ENCODE measurements at regions not wholly inside any gene's neighbourhood (a gene's known extent, or its start where the extent isn't known, plus 50 kb on each side); places are given as distances from the start of the nearest gene placed in this dataset.
"Not testable (repeated sequence)": the region's sequence is repeated elsewhere in the genome, so short reads cannot be mapped to it uniquely, and the experiment has no call there.

- H3K4me1 ChIP-seq (ENCODE audit: insufficient read depth): no peaks in the 10 kb centered on the region
- H3K36me3 ChIP-seq (ENCODE audit: insufficient read depth): no peaks in the 10 kb centered on the region
- DNase-seq (ENCODE audit: extremely low spot score): no peak
- 56% methylated on average over 3 of the region's 3 CpGs for WGBS
- H3K27ac ChIP-seq (ENCODE audit: low read depth): no peak overlapping the region
- no peak overlapping the region for H3K4me3 ChIP-seq (ENCODE audit: low read depth, low read length)
These were observed 189.3 kb downstream of the POLR1F start for GRCh38 chr7:19519443-19520021.

GRCh38 chr7:19517546-19517945 is 191.3 kb downstream of the POLR1F start:
- H3K27ac ChIP-seq (ENCODE audit: low read depth); H3K4me1 ChIP-seq (ENCODE audit: insufficient read depth); H3K36me3 ChIP-seq (ENCODE audit: insufficient read depth); DNase-seq (ENCODE audit: extremely low spot score); H3K4me3 ChIP-seq (ENCODE audit: low read depth, low read length): not testable (repeated sequence)
- 91% methylated on average over 3 of the region's 3 CpGs for WGBS

GRCh38 chr7:19508821-19509220 is 200.0 kb downstream of the POLR1F start:
- Histone ChIP-seq H3K36me3 (ENCODE audit: insufficient read depth) (no peaks in the 10 kb centered on the region), H3K4me3 (ENCODE audit: low read depth, low read length) (no peak overlapping the region), H3K4me1 (ENCODE audit: insufficient read depth) (no peaks in the 10 kb centered on the region), H3K27ac (ENCODE audit: low read depth) (no peak overlapping the region)
- 36% methylated on average over 2 of the region's 2 CpGs for WGBS
- no peak for DNase-seq (ENCODE audit: extremely low spot score)

GRCh38 chr7:19508124-19508523 is 200.7 kb downstream of the POLR1F start:
- H3K36me3 ChIP-seq (ENCODE audit: insufficient read depth): no peaks in the 10 kb centered on the region
- WGBS: 51% methylated on average over 2 of the region's 2 CpGs
- no peaks in the 10 kb centered on the region for H3K4me1 ChIP-seq (ENCODE audit: insufficient read depth)
- no peak overlapping the region for H3K27ac ChIP-seq (ENCODE audit: low read depth)
- no peak for DNase-seq (ENCODE audit: extremely low spot score)
- no peak overlapping the region for H3K4me3 ChIP-seq (ENCODE audit: low read depth, low read length)

GRCh38 chr7:19491821-19492452 is 216.9 kb downstream of the POLR1F start:
- no peak for DNase-seq (ENCODE audit: extremely low spot score)
- H3K4me3 ChIP-seq (ENCODE audit: low read depth, low read length): no peak overlapping the region
- H3K4me1 ChIP-seq (ENCODE audit: insufficient read depth): no peaks in the 10 kb centered on the region
- WGBS: 55% methylated on average over 7 of the region's 7 CpGs
- no peaks in the 10 kb centered on the region for H3K36me3 ChIP-seq (ENCODE audit: insufficient read depth)
- no peak overlapping the region for H3K27ac ChIP-seq (ENCODE audit: low read depth)

- no peaks in the 10 kb centered on the region for H3K36me3 ChIP-seq (ENCODE audit: insufficient read depth)
- H3K4me3 ChIP-seq (ENCODE audit: low read depth, low read length): no peak overlapping the region
- WGBS: 84% methylated on average over 5 of the region's 5 CpGs
- no peak overlapping the region for H3K27ac ChIP-seq (ENCODE audit: low read depth)
- no peak for DNase-seq (ENCODE audit: extremely low spot score)
- H3K4me1 ChIP-seq (ENCODE audit: insufficient read depth): no peaks in the 10 kb centered on the region
These were observed 217.5 kb downstream of the POLR1F start for GRCh38 chr7:19491371-19491770.

- WGBS: 85% methylated on average over 3 of the region's 3 CpGs
- DNase-seq (ENCODE audit: extremely low spot score): no peak
- Histone ChIP-seq H3K4me3 (ENCODE audit: low read depth, low read length) (no peak overlapping the region), H3K36me3 (ENCODE audit: insufficient read depth) (no peaks in the 10 kb centered on the region), H3K27ac (ENCODE audit: low read depth) (no peak overlapping the region), H3K4me1 (ENCODE audit: insufficient read depth) (no peaks in the 10 kb centered on the region)
These were observed 219.5 kb downstream of the POLR1F start for GRCh38 chr7:19489162-19489820.

- Histone ChIP-seq H3K36me3 (ENCODE audit: insufficient read depth) (no peaks in the 10 kb centered on the region), H3K4me3 (ENCODE audit: low read depth, low read length) (no peak overlapping the region), H3K27ac (ENCODE audit: low read depth) (no peak overlapping the region), H3K4me1 (ENCODE audit: insufficient read depth) (no peaks in the 10 kb centered on the region)
- no peak for DNase-seq (ENCODE audit: extremely low spot score)
- 92% methylated on average over 2 of the region's 2 CpGs for WGBS
These were observed 220.8 kb downstream of the POLR1F start for GRCh38 chr7:19488056-19488455.

- no peaks in the 10 kb centered on the region for H3K36me3 ChIP-seq (ENCODE audit: insufficient read depth)
- no peaks in the 10 kb centered on the region for H3K4me1 ChIP-seq (ENCODE audit: insufficient read depth)
- WGBS: 92% methylated on average over 2 of the region's 2 CpGs
- no peak overlapping the region for H3K27ac ChIP-seq (ENCODE audit: low read depth)
- no peak overlapping the region for H3K4me3 ChIP-seq (ENCODE audit: low read depth, low read length)
- DNase-seq (ENCODE audit: extremely low spot score): no peak
These were observed 226.2 kb downstream of the POLR1F start for GRCh38 chr7:19482628-19483027.

- DNase-seq (ENCODE audit: extremely low spot score): no peak
- 94% methylated on average over 3 of the region's 3 CpGs for WGBS
These were observed 228.5 kb downstream of the POLR1F start for GRCh38 chr7:19480383-19480782.

GRCh38 chr7:19470031-19470430 is 238.8 kb downstream of the POLR1F start:
- no peak overlapping the region for H3K4me3 ChIP-seq (ENCODE audit: low read depth, low read length)
- WGBS: 13% methylated on average over 3 of the region's 3 CpGs
- no peaks in the 10 kb centered on the region for H3K36me3 ChIP-seq (ENCODE audit: insufficient read depth)
- H3K4me1 ChIP-seq (ENCODE audit: insufficient read depth): no peaks in the 10 kb centered on the region
- no peak for DNase-seq (ENCODE audit: extremely low spot score)
- H3K27ac ChIP-seq (ENCODE audit: low read depth): no peak overlapping the region

More at GRCh38 chr7:19480383-19480782, 228.5 kb downstream of the POLR1F start:
- H3K4me1 ChIP-seq (ENCODE audit: insufficient read depth): no peaks in the 10 kb centered on the region
- H3K36me3 ChIP-seq (ENCODE audit: insufficient read depth): no peaks in the 10 kb centered on the region
- no peak overlapping the region for H3K4me3 ChIP-seq (ENCODE audit: low read depth, low read length)
- H3K27ac ChIP-seq (ENCODE audit: low read depth): no peak overlapping the region

GRCh38 chr7:19465861-19466260 is 243.0 kb downstream of the POLR1F start:
- Histone ChIP-seq H3K4me1 (ENCODE audit: insufficient read depth) (no peaks in the 10 kb centered on the region), H3K36me3 (ENCODE audit: insufficient read depth) (no peaks in the 10 kb centered on the region), H3K4me3 (ENCODE audit: low read depth, low read length) (no peak overlapping the region), H3K27ac (ENCODE audit: low read depth) (no peak overlapping the region)
- DNase-seq (ENCODE audit: extremely low spot score): no peak
- WGBS: 66% methylated on average over 3 of the region's 3 CpGs

- Histone ChIP-seq H3K36me3 (ENCODE audit: insufficient read depth) (no peaks in the 10 kb centered on the region), H3K4me1 (ENCODE audit: insufficient read depth) (no peaks in the 10 kb centered on the region), H3K4me3 (ENCODE audit: low read depth, low read length) (no peak overlapping the region), H3K27ac (ENCODE audit: low read depth) (no peak overlapping the region)
- no peak for DNase-seq (ENCODE audit: extremely low spot score)
- 86% methylated on average over 4 of the region's 4 CpGs for WGBS
These were observed 244.1 kb downstream of the POLR1F start for GRCh38 chr7:19464751-19465150.

- 91% methylated on average over 3 of the region's 3 CpGs for WGBS
- Histone ChIP-seq H3K4me3 (ENCODE audit: low read depth, low read length) (no peak overlapping the region), H3K36me3 (ENCODE audit: insufficient read depth) (no peaks in the 10 kb centered on the region), H3K4me1 (ENCODE audit: insufficient read depth) (no peaks in the 10 kb centered on the region), H3K27ac (ENCODE audit: low read depth) (no peak overlapping the region)
- no peak for DNase-seq (ENCODE audit: extremely low spot score)
These were observed 244.6 kb downstream of the POLR1F start for GRCh38 chr7:19464241-19464640.
